ENCODE measurements at regions not wholly inside any gene's neighbourhood (a gene's known extent, or its start where the extent isn't known, plus 50 kb on each side); places are given as distances from the start of the nearest gene placed in this dataset.

GRCh38 chr2:217610401-217610814 lies 392.4 kb downstream of the TNS1 start:
- TF ChIP-seq POLR2A (IDR thresholded peaks at IDR 0.05; ENCODE audit: low read length) (no peak), GATA1 (IDR thresholded peaks at IDR 0.05; ENCODE audit: low read depth, low read length) (no peak)
